Testis (tissue), 2 donors: ENCODE measurements at regions not wholly inside any gene's neighbourhood (a gene's known extent, or its start where the extent isn't known, plus 50 kb on each side); places are given as distances from the start of the nearest gene placed in this dataset.

Experiments used
- CTCF ChIP-seq, 3 experiments: fragments of 450-650 bp in 2 of 3; fragments of 200-600 bp in 1 of 3; sonication (generic) in 1 of 3; IDR thresholded peaks; one replicate each; pipeline ENCODE4 v1.5.1; 2016 to 2019; ENCODE audit warnings: antibody characterized with exemption in 3 of 3, mild to moderate bottlenecking in 2 of 3, moderate library complexity in 1 of 3
- POLR2A ChIP-seq: fragments of 450-650 bp; IDR thresholded peaks from one replicate; pipeline ENCODE4 v1.6.1; 2017; ENCODE audit warnings: antibody characterized with exemption, mild to moderate bottlenecking, moderate library complexity

GRCh38 chr14:95464514-95464913 is 51.9 kb downstream of the SYNE3 start:
- TF ChIP-seq CTCF (IDR thresholded peaks at IDR 0.05) (no peak), POLR2A (no peak)
